ENCODE measurements at regions not wholly inside any gene's neighbourhood (a gene's known extent, or its start where the extent isn't known, plus 50 kb on each side); places are given as distances from the start of the nearest gene placed in this dataset.

GRCh38 chr11:43555186-43555585, 125.4 kb upstream of the HSD17B12 start:
- no peak for DNase-seq (ENCODE audit: low spot score)
- no peak overlapping the region for H3K9ac ChIP-seq (ENCODE audit: low read depth in 1 of 2, low read length in 2 of 2)
- H3K27ac ChIP-seq (ENCODE audit: low read depth in 1 of 2, low read length in 2 of 2) = no peak overlapping the region
- H3K36me3 ChIP-seq (ENCODE audit: control insufficient read depth in 4 of 4, insufficient read depth in 3 of 4, low read depth in 1 of 4, low read length in 3 of 4) = no peaks in the 10 kb centered on the region
- WGBS = 49% methylated on average over 3 of the region's 3 CpGs
- no peak overlapping the region for H3K4me3 ChIP-seq (ENCODE audit: low read depth in 1 of 3, low read length in 3 of 3)
- H3K27me3 ChIP-seq (ENCODE audit: control insufficient read depth in 4 of 4, insufficient read depth in 4 of 4, low read length in 3 of 4) = peaks cover 0 to 26% (median 6%) of the 10 kb centered on the region in 4 donors
- H3K4me1 ChIP-seq (ENCODE audit: control insufficient read depth in 4 of 4, insufficient read depth in 4 of 4, low read length in 3 of 4) = peaks cover 2 to 16% (median 8%) of the 10 kb centered on the region in 4 donors
- TF ChIP-seq JUND (IDR thresholded peaks at IDR 0.05) (no peak), HNF4G (IDR thresholded peaks at IDR 0.05) (no peak), YY1 (IDR thresholded peaks at IDR 0.05) (no peak), EGR1 (IDR thresholded peaks at IDR 0.05; ENCODE audit: low read depth in 2 of 2) (no peak), FOXA1 (IDR thresholded peaks at IDR 0.05) (no peak), MAX (IDR thresholded peaks at IDR 0.05) (no peak), GABPA (IDR thresholded peaks at IDR 0.05 in 1 of 2, conservative IDR thresholded peaks at IDR 0.05 in 1 of 2) (no peak)
- TF ChIP-seq, protein P1, sequence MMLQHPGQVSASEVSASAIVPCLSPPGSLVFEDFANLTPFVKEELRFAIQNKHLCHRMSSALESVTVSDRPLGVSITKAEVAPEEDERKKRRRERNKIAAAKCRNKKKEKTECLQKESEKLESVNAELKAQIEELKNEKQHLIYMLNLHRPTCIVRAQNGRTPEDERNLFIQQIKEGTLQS (IDR thresholded peaks at IDR 0.05) = no peak
- no peaks in the 10 kb centered on the region for H3K9me3 ChIP-seq (ENCODE audit: control insufficient read depth in 4 of 4, low read length in 3 of 4)

GRCh38 chr11:43555816-43556611, 124.5 kb upstream of the HSD17B12 start:
- Histone ChIP-seq H3K27me3 (ENCODE audit: control insufficient read depth in 4 of 4, insufficient read depth in 4 of 4, low read length in 3 of 4) (peaks cover 0 to 26% (median 6%) of the 10 kb centered on the region in 4 donors), H3K4me1 (ENCODE audit: control insufficient read depth in 4 of 4, insufficient read depth in 4 of 4, low read length in 3 of 4) (peaks cover 2 to 16% (median 8%) of the 10 kb centered on the region in 4 donors), H3K9me3 (ENCODE audit: control insufficient read depth in 4 of 4, low read length in 3 of 4) (no peaks in the 10 kb centered on the region), H3K27ac (ENCODE audit: low read depth in 1 of 2, low read length in 2 of 2) (no peak overlapping the region), H3K4me3 (ENCODE audit: low read depth in 1 of 3, low read length in 3 of 3) (no peak overlapping the region), H3K9ac (ENCODE audit: low read depth in 1 of 2, low read length in 2 of 2) (no peak overlapping the region), H3K36me3 (ENCODE audit: control insufficient read depth in 4 of 4, insufficient read depth in 3 of 4, low read depth in 1 of 4, low read length in 3 of 4) (no peaks in the 10 kb centered on the region)
- WGBS = 14% methylated on average over 14 of the region's 14 CpGs
- DNase-seq (ENCODE audit: low spot score) = no peak
- TF ChIP-seq SP1 (IDR thresholded peaks at IDR 0.05) (peak; percentile 44), ZBTB33 (IDR thresholded peaks at IDR 0.05) (no peak), REST (IDR thresholded peaks at IDR 0.05) (no peak), RAD21 (IDR thresholded peaks at IDR 0.05) (peak in 1 of 2 donors; percentile 20), HNF4G (IDR thresholded peaks at IDR 0.05) (no peak), JUND (IDR thresholded peaks at IDR 0.05) (peak; percentile 34 to 38), MAX (IDR thresholded peaks at IDR 0.05) (no peak), HNF4A (conservative IDR thresholded peaks at IDR 0.05) (peak in 1 of 2 donors; percentile 8), EGR1 (IDR thresholded peaks at IDR 0.05; ENCODE audit: low read depth in 2 of 2) (no peak), RXRA (IDR thresholded peaks at IDR 0.05) (peak; percentile 50 to 54), NR2F2 (IDR thresholded peaks at IDR 0.05) (no peak), YY1 (IDR thresholded peaks at IDR 0.05) (no peak), FOXA2 (IDR thresholded peaks at IDR 0.05) (peak; percentile 15), GABPA (IDR thresholded peaks at IDR 0.05 in 1 of 2, conservative IDR thresholded peaks at IDR 0.05 in 1 of 2) (no peak), FOXA1 (IDR thresholded peaks at IDR 0.05) (peak; percentile 28), TAF1 (conservative IDR thresholded peaks at IDR 0.05) (no peak)
- TF ChIP-seq, protein P1 (IDR thresholded peaks at IDR 0.05) = no peak
- TF ChIP-seq, protein P2, sequence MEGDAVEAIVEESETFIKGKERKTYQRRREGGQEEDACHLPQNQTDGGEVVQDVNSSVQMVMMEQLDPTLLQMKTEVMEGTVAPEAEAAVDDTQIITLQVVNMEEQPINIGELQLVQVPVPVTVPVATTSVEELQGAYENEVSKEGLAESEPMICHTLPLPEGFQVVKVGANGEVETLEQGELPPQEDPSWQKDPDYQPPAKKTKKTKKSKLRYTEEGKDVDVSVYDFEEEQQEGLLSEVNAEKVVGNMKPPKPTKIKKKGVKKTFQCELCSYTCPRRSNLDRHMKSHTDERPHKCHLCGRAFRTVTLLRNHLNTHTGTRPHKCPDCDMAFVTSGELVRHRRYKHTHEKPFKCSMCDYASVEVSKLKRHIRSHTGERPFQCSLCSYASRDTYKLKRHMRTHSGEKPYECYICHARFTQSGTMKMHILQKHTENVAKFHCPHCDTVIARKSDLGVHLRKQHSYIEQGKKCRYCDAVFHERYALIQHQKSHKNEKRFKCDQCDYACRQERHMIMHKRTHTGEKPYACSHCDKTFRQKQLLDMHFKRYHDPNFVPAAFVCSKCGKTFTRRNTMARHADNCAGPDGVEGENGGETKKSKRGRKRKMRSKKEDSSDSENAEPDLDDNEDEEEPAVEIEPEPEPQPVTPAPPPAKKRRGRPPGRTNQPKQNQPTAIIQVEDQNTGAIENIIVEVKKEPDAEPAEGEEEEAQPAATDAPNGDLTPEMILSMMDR (IDR thresholded peaks at IDR 0.05; ENCODE audit: low read depth, low read length, missing input control) = no peak

Data from liver (tissue), 8 donors.